Left renal cortex interstitium (tissue), 4 donors: ENCODE measurements at regions not wholly inside any gene's neighbourhood (a gene's known extent, or its start where the extent isn't known, plus 50 kb on each side); places are given as distances from the start of the nearest gene placed in this dataset.

Experiments used
- DNase-seq, 4 donors: peaks; one replicate each; pipeline ENCODE4 v3.0.0-alpha.2; 2013; ENCODE audit warnings: low read depth in 4 of 4, low spot score in 2 of 4, missing footprints in 1 of 4

DNA sequence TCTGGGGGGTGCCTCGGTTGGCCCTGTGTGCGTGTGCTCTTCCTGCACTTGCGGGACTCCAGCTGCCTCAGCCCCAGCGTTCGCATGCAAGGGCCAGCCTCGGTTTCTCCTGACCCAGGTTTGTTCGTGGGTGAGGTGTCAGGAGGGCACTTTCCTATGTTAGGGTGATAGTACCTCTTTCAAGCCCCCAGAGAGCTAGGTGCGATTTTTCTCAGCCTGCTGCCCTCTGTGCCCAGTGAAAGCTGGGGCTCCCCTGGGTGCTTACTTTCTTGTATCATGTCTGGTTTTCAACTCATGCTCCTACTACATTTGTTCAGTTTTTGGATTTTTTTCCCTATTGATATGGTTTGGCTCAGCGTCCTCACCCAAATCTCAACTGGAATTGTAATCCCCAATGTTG, 289.2 kb downstream of the TEX29 start:
- DNase-seq: no peak

DNA sequence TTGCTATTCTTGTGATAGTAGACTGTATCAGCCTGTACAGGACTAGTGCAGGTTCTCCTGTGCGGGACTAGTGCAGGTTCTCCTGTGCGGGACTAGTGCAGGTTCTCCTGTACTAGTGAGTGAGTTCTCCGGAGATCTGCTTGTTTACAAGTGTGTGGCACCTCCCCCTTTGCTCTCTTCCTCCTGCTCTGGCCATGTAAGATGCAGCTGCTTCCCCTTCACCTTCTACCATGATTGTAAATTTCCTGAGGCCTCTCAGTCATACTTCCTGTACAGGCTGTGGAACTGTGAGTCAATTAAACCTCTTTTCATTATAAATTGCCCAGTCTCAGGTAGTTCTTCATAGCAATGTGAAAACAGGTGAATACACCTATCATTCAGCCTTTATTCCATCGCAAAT, 289.6 kb downstream of the TEX29 start:
- DNase-seq: no peak

DNA sequence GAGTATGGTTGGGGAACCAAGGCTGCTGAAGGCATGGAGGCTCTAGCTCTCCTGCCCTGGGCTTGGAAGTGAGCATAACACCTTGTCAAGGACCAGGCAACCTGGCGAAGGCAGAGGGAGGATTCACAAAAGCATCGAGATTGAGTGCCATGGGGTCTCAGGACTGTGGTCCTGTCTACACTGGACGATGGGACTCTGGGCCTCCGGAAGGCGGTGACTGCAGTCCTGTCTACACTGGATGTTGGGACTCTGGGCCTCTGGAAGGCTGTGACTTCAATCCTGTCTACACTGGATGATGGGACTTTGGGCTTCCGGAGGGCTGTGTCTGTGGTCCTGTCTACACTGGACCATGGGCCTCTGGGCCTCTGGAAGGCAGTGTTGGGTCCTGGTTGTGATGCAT, 290.4 kb downstream of the TEX29 start:
- no peak for DNase-seq

DNA sequence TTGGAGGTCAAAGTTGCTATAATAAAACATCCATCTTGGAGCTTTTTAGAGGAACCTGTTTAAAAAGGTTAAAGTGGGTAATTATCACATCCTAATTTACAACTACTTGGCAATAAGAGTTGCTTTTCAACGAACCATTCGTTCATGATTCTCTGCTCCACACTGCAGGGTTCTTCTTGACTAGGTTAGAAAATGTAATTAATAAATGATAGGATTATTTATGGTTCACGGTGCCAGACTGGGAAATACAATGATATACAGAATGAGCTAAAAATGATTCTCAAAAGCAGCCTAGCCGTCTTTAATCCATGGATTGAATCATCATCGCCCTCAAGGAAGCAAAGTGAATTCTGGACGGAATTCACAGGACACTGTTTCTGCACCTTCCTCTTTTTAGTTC, 291.2 kb downstream of the TEX29 start:
- DNase-seq: no peak

DNA sequence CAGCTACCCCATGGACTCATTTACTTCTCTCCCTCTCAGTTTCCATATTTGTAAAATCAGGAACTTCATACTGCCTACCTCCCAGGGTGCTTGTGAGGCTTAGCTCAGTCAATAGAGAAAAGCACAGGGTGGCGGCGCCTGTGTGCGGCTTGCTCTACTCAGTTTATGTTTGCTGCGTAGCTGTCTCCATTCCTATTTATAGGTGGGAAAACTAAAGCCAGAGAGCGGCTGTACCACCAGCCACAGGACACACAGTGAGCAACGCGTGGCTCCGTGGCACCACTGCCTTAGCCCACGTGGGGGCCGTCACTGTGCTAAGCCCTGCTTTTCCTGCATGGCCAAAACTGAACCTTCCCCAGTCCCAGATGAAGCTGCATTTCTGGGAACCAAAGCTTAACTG, 292.4 kb downstream of the TEX29 start:
- DNase-seq: no peak

DNA sequence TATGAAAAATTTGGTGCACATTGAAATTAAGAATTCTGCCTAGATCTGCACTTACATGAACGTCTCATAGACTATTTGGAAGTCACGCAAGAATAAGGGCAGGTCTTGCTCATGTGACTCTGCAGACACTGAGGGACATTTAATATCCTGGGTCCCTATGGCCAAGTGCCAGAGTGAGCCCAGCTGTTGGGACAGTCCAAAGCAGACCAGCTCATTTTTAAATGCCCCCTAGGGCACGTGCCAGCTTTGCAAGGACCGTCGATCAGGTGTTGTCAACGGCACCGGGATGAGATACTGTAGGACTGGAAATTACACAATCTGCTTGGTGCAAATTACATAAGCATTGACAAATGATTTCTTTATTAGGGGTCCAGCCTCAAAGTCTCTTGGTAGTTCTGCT, 293.6 kb downstream of the TEX29 start:
- DNase-seq: no peak

DNA sequence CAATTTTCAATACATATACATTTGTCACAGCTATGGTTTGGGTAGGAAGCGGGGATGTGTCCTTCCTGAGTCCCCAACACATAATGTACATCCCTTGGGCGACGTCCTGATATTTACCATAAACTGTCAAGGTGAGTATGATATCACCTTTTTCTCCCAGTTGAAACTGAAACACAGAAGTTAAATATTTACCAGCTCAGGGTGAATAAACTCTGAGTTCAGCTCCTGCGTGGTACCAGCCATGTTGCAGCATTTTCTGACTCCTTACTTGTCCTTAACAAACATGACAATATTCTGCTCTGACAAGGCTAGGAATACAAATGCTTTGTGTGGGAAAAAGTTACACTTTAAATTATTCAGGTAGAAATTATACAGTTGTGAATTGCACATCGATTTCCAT, 294.2 kb downstream of the TEX29 start:
- DNase-seq: no peak

DNA sequence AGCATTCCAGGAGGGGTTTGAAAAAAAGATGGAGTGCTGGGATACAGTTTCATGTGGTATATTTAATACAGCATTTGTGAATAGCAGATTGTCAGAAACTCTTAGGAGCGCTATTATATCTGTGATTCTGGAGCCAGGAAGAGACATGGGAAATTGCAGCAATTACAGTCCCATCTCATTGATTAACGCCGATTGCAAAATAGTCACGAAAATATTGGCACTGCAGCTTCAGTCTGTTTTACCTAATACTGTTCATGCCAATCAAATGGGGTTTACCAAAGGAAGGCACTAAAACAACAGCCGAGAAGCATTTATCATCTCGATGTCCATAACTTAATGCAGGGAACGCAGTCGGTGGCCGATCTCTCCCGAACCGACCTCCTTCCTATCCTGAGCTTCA, 295.8 kb downstream of the TEX29 start:
- DNase-seq: no peak

DNA sequence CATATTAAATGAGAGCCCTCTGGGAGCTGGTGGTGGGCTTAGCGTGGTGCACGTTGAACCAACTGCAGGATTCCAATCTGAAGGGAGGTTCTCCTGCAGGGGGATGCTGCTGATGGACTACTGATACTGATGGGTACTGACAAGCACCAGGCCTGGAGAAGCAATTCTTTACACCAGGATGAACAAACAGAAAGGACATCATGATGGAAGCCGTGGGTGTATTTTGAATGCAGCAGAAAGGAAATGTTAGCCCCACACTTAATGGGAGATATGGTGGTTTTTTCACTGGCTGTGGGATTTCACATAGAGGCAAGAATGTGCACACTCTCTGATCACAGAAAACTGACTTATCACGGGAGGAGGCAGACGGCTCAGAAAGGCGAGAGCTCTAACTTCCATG, 299.7 kb downstream of the TEX29 start:
- no peak for DNase-seq

DNA sequence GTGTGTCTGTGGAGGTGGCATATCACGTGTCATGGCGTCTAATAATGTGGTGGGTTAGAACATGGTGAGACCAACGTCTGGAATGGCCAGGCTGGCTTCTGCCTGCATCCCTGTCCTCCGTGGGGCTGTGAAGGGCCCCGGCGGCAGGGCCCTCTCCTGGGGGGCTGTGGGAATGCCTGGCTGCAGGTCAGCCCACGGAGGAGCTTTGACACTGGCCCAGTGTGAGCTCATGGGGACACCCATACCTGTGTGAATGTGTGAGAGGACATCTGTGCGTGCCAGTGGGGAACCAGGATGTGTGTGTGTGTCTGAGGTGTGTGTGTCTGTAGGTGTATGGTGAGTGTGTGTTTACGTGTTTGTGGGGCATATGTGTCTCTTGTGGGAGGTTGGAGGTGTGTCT, 300.1 kb downstream of the TEX29 start:
- no peak for DNase-seq

DNA sequence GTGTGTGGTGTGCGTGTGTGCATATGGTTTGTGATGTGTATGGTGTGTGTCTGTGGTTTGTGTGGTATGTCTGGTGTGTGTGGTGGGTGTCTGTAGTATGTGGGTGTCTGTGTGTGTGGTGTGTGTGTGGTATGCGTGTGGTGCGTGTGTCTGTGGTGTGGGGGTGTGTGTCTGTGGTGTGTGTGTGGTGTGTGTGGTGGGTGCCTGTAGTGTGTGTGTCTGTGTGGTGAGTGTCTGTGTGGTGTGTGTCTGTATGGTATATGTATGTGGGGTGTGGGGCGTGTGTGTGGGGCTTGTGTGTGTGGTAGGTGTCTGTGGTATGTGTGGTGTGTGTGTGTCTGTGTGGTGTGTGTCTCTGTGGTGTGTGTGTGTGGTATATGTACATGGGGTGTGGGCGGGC, 300.7 kb downstream of the TEX29 start:
- DNase-seq: no peak

DNA sequence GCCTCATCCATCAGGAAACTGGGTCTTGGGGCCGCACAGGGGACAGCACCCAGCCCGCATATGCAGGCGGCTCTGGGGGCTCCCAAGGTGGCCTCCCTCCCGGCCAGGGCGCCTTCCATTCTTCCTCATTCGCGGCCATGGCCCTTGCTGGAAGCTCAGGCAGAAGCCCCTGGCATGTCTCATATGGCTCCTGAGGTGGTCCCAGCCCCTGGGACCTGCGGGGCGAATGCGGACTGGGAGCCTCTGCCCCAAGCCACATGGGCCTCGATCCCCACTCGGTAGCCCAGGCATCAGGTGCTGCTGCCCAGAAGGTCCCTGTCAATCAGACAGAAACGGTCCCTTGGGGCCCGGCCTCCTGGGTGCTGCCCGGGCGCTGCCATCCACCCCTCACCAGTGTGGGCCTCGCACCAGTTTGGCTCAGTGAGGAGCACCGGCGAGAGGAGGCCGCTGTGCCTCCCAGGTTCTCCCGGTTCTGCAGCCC, 301.6 kb downstream of the TEX29 start:
- no peak for DNase-seq

DNA sequence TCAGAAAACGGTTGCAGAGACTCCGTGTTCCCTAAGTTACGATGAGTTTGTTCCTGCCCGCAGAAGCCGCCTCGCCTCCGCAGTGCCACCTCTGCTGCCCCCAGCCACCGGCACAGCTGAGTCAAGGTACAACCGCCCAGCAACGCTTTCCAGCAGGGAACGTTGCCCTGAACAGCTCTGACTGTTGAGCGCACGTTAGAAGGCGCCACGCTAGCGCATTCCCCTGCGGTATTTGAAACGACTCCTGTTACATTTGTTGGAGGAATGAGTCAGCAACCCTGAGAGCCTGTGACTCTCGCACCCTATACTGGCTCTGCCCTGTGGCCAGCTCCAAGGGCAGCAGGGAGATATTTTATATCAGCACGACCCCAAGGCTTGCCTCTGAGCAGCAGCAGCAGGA, 302.8 kb downstream of the TEX29 start:
- DNase-seq: no peak

DNA sequence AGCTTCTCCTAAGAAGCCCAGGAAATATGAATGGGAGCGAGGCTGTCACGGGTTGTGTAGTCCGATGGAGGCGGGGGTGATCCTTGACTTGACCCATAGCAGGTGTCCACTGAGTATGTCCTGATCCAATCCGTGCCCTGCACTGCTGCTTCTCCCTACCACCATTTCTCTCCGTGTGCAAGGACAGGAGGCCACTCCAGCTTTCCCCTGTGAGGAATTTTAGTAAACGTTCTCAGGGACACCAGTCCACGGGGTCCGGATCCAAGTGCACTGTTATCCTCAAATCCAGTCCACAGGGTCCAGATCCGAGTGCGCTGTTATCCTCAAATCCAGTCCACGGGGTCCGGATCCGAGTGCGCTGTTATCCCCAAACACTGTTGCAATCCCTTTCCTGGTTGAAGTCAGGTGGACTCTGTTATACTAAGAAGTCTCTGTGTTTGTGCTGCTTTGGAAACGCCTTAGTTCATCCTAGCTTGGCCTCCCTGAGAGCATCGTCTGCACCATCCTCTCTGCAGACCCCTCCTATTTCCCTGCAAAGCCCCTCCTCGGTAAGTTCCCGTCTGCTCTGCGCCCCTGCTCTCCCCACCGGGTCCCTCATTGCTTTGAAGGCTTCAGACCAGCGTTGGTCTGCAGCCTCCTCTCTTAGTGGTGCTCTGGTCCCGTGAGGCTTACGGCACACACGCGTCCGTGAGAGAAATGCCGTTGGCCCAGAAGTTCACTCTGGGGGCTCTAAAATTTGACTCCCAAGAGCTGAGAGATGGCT, 303.5 kb downstream of the TEX29 start:
- no peak for DNase-seq

DNA sequence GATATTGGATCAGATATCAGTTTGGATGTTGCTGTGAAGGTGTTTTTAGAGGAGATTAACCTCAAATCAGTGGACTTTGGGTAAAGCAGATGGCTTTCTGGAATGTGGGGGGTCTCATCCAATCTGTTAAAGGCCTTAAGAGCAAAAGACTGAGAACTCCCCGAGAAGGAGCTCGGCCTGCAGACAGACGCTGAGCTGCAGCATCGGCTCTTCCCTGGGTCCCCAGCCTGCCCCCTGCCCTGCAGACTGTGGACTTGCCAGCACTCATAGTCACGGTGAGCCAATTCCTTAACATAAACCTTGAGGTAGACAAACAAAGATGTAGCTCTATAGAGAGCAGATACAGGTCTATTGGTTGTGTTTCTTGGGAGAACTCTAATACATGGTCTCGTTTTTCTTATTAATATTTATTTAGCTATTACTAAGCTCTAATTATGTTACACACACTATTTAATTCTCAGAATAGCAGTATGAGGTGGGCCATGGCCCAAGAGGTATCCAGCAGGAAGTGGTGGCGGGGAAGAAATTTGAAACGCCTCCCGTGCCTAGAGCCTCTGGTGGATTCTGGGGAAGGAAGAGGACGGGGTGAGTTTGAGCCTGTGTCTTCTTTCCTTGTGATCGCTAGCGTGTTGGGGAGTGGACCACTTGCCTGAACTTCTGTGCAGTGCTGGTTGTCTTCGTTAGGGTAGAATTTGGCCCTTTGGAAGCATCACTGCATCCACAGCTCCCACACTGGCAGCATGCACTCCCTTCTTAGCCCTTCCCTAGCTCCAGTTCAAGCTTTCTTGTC, 305.3 kb downstream of the TEX29 start:
- no peak for DNase-seq

DNA sequence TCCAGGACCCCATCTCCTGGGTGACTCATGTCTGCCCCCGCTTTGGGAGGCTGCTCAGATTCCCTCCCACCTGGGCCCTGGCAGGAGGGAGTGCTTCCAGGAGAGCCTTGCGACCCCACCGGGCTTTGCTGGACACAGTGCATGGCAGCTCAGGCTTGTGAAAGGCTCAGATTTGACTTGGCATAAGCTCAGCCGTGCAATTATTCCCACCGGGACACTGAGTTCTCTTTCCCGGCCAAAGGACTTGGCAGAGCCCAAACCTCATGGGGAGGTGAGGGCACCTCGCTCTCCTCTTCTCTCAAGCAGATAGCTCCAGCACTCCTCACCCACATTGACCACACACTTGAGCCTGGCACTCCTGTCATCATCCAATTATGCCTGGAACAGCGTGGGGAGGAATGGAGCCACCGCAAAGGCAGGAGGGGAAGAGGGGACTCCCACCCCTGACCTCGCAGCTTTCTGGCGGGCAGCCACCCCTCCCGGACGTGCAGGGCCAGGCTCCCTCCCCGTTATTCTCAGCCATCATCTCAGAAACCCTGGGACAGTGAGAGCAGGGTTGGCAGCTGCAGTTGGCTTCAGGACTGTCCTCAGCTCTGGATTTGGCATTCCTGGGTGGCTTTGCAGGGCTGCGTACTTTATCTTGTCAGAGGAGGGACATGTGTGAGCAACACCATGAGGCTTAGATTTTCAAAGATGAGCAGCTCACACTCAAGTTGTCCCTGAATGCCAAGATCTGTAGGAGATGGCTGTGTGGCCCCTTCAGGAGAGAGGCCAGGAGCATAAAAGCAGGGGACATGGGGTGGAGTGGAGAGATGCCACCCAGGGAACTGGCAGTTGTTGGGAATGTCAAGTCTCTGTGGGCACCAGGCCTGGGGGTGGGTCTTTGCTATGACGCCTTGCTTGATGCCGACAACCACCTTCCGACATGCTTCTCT, 306.2 kb downstream of the TEX29 start:
- DNase-seq: no peak

DNA sequence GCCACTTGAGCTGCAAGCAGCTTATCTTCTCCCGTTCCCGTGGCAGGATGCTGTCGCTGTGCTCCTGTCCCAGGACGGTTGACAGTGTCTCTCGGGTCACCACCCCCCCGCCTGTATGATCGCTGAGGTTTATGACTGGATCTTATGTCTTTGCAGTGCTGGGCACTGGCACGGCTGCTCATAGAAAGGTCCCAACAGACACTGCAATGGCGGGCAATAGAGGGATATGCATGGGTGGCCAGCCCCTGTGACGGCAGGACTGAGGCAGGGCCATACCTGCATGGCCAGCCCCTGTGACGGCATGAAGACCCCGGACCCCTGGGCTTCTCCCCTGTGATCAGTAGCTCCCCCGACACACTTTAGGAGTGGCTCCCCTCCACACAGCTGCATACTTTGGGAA, 307.2 kb downstream of the TEX29 start:
- no peak for DNase-seq

DNA sequence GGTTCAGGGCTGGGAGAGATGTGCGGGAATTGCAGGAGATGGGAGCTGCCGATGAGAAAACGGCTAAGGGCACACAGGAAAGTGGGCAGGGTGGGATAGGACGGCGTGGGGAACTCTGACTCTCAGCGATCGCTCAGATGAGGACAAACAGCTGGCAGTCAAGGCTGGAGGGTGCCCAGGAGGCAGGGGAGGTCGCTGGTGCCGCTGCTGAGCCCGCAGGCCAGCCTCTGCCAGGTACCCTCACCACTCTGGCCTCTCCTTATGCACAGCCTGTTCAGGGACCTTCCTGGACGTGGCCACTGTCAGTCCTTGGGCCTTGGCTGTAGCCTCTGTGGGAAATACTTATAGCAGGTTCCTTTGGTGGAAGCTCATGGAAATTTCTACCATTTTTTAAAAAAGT, 308.6 kb downstream of the TEX29 start:
- no peak for DNase-seq

DNA sequence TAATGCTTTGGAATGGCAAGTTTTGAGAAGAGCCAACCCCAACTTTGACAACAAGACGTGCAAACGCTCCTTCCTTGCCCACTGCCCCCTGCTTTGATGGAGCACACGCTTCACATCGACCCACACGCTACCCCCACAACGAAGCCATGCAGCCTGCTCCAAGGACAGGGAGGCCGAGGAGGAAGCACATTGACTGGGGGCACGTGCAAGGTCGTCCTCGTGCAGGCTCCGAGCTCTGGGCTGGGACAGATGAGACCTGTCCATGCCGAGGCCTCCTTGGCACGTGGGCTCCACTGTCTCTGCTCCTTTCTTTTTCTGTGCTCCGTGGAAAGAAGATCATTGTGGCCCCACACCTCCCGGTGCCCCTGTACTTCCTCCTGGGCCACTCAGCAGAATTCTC, 309.0 kb downstream of the TEX29 start:
- DNase-seq: no peak

DNA sequence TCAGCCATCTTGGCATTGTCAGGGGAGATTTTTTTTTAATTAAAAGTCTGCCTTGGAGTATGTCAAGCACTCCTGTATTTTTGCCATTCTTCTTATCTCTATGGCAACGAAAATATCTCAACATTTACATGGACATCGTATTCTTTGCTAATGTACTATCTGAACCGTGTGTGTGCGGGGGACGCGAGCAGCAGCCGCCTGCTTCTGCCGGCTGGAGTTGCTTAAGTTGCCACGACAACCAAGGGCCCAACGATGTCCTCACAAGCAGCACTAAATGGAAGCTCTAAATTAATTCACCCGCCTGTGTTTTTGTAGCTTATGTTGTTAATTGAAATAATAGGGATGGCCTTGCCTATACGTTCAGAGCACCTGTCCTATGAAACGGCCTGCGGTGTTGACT, 309.5 kb downstream of the TEX29 start:
- no peak for DNase-seq

DNA sequence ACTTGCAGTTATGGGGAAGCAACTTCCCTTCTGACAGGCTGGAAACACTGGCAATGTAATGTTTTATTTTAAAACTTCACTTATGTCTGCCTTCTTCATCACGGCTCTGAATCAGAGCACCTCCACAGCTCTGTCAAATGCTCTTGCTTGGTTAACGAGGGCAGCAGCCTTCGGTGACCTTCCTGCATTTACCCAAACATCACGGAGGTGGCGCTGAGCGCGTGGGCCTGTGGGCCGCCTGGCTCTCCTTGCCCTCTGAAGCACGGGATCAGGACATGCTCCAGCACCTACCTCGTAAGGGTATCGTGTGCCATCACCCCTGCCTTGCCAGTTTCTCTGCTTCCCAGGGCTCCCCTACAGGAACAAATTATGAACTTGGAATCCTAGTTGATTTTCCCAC, 310.0 kb downstream of the TEX29 start:
- no peak for DNase-seq
